ENCODE measurements at regions not wholly inside any gene's neighbourhood (a gene's known extent, or its start where the extent isn't known, plus 50 kb on each side); places are given as distances from the start of the nearest gene placed in this dataset.
A peak's percentile ranks its signal among the peaks of the same experiment; 100 is the strongest.

DNA sequence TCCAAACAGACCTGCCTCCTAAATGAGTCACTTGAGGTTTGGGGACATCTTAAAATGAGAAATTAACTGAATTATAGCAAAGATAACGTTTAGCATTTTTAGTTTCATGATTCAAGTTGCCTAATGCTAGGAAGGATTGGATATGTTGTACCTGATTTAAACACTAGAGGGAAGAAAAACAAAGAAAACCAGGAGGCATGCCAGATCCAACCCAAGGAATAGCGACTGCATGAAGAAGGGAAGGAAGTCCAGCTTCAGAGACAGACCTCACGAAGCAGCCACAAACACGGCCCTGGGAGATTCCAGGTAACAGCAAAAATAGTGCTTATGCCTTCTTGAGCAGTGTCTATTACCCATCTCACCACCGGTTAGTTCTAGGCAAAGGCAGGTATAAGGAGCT, 499.9 kb upstream of the SPHKAP start:
- Histone ChIP-seq H2AFZ (ENCODE audit: low read length) (peak overlapping the region; percentile 83), H3K9me3 (ENCODE audit: insufficient read depth, low read depth, low read length) (no peaks in the 10 kb centered on the region), H3K4me3 (ENCODE audit: low read length, poor library complexity, severe bottlenecking) (peak overlapping the region; percentile 23), H4K20me1 (ENCODE audit: insufficient read depth, low read length, poor library complexity, severe bottlenecking) (no peaks in the 10 kb centered on the region), H3K27me3 (ENCODE audit: insufficient read depth, low read length, poor library complexity, severe bottlenecking) (no peaks in the 10 kb centered on the region), H3K4me1 (ENCODE audit: insufficient read depth, low read length, poor library complexity, severe bottlenecking) (no peaks in the 10 kb centered on the region), H3F3A (ENCODE audit: low read depth) (no peaks in the 10 kb centered on the region), H3K4me2 (ENCODE audit: low read depth, low read length, poor library complexity, severe bottlenecking) (peak overlapping the region; percentile 53), H3K9me2 (replicated peaks; ENCODE audit: low read depth, low read length) (no peaks in the 10 kb centered on the region), H3K9ac (ENCODE audit: low read depth, low read length, poor library complexity, severe bottlenecking) (no peak overlapping the region), H3K79me2 (ENCODE audit: insufficient read depth, low read length) (no peaks in the 10 kb centered on the region), H3K36me3 (ENCODE audit: insufficient read depth, low read length) (no peaks in the 10 kb centered on the region)
- TF ChIP-seq, protein P1, sequence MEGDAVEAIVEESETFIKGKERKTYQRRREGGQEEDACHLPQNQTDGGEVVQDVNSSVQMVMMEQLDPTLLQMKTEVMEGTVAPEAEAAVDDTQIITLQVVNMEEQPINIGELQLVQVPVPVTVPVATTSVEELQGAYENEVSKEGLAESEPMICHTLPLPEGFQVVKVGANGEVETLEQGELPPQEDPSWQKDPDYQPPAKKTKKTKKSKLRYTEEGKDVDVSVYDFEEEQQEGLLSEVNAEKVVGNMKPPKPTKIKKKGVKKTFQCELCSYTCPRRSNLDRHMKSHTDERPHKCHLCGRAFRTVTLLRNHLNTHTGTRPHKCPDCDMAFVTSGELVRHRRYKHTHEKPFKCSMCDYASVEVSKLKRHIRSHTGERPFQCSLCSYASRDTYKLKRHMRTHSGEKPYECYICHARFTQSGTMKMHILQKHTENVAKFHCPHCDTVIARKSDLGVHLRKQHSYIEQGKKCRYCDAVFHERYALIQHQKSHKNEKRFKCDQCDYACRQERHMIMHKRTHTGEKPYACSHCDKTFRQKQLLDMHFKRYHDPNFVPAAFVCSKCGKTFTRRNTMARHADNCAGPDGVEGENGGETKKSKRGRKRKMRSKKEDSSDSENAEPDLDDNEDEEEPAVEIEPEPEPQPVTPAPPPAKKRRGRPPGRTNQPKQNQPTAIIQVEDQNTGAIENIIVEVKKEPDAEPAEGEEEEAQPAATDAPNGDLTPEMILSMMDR (conservative IDR thresholded peaks at IDR 0.05; ENCODE audit: low read length) = peak; percentile 60
- TF ChIP-seq EZH2phosphoT487 (IDR thresholded peaks at IDR 0.05; ENCODE audit: borderline replicate concordance) = no peak

DNA sequence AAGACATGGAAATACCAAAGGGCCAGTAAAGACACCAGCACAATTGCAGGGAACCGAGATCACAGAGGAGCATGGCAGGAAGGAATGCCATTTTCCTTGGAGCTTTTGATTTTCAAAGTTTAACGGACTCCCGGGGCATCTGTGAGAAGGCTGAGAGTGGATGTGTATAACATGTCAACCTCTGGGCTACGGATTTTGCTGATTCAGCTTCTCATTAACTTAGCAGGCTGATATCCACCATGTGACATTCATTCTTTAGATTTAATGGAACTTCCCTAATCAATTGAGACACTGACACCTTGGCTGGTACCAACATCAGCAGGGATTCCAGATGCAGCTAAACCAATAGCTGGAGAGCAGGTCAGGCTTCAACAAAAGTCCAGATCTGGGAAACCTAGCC, 496.6 kb upstream of the SPHKAP start:
- Histone ChIP-seq H2AFZ (ENCODE audit: low read length) (no peak overlapping the region), H3K4me1 (ENCODE audit: insufficient read depth, low read length, poor library complexity, severe bottlenecking) (no peaks in the 10 kb centered on the region), H3K4me3 (ENCODE audit: low read length, poor library complexity, severe bottlenecking) (no peak overlapping the region), H3K27me3 (ENCODE audit: insufficient read depth, low read length, poor library complexity, severe bottlenecking) (no peaks in the 10 kb centered on the region), H3K9me3 (ENCODE audit: insufficient read depth, low read depth, low read length) (no peaks in the 10 kb centered on the region), H3K4me2 (ENCODE audit: low read depth, low read length, poor library complexity, severe bottlenecking) (no peak overlapping the region), H3K9ac (ENCODE audit: low read depth, low read length, poor library complexity, severe bottlenecking) (no peak overlapping the region), H3K36me3 (ENCODE audit: insufficient read depth, low read length) (no peaks in the 10 kb centered on the region), H3F3A (ENCODE audit: low read depth) (no peaks in the 10 kb centered on the region), H3K9me2 (replicated peaks; ENCODE audit: low read depth, low read length) (no peaks in the 10 kb centered on the region), H4K20me1 (ENCODE audit: insufficient read depth, low read length, poor library complexity, severe bottlenecking) (no peaks in the 10 kb centered on the region), H3K79me2 (ENCODE audit: insufficient read depth, low read length) (no peaks in the 10 kb centered on the region)
- no peak for TF ChIP-seq EZH2phosphoT487 (IDR thresholded peaks at IDR 0.05; ENCODE audit: borderline replicate concordance)
- TF ChIP-seq, protein P1 (conservative IDR thresholded peaks at IDR 0.05; ENCODE audit: low read length) = no peak

DNA sequence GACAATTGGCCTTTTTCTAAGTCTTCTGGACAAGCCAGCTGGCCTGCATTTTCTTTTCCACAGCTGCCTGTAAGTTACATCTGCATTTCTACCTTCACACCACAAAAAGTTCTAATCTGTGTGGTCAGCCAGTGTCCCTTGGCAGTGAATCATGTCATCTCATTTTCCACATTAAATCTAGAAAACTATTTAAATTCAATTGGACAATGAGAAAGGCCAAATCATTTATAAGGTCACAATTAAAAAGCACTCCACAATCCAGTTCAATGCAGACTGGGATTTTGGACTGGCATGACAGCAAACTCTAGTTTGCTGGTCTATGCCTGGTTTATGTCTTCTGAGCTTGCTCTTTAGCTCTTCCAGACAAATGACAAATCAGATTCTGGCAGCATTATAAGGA, 494.2 kb upstream of the SPHKAP start:
- H4K20me1 ChIP-seq (ENCODE audit: insufficient read depth, low read length, poor library complexity, severe bottlenecking) = no peaks in the 10 kb centered on the region
- no peaks in the 10 kb centered on the region for H3F3A ChIP-seq (ENCODE audit: low read depth)
- no peaks in the 10 kb centered on the region for H3K27me3 ChIP-seq (ENCODE audit: insufficient read depth, low read length, poor library complexity, severe bottlenecking)
- H3K4me3 ChIP-seq (ENCODE audit: low read length, poor library complexity, severe bottlenecking) = no peak overlapping the region
- no peaks in the 10 kb centered on the region for H3K36me3 ChIP-seq (ENCODE audit: insufficient read depth, low read length)
- H3K4me2 ChIP-seq (ENCODE audit: low read depth, low read length, poor library complexity, severe bottlenecking) = no peak overlapping the region
- TF ChIP-seq EZH2phosphoT487 (IDR thresholded peaks at IDR 0.05; ENCODE audit: borderline replicate concordance) = no peak
- TF ChIP-seq, protein P1 (conservative IDR thresholded peaks at IDR 0.05; ENCODE audit: low read length) = no peak
- H3K79me2 ChIP-seq (ENCODE audit: insufficient read depth, low read length) = no peaks in the 10 kb centered on the region
- no peaks in the 10 kb centered on the region for H3K4me1 ChIP-seq (ENCODE audit: insufficient read depth, low read length, poor library complexity, severe bottlenecking)
- H3K9me2 ChIP-seq (replicated peaks; ENCODE audit: low read depth, low read length) = no peaks in the 10 kb centered on the region
- H3K9me3 ChIP-seq (ENCODE audit: insufficient read depth, low read depth, low read length) = no peaks in the 10 kb centered on the region
- H2AFZ ChIP-seq (ENCODE audit: low read length) = no peak overlapping the region
- no peak overlapping the region for H3K9ac ChIP-seq (ENCODE audit: low read depth, low read length, poor library complexity, severe bottlenecking)

All from Loucy (cell line).